Dermis microvascular lymphatic vessel endothelial cell (primary cell): ENCODE measurements at regions not wholly inside any gene's neighbourhood (a gene's known extent, or its start where the extent isn't known, plus 50 kb on each side); places are given as distances from the start of the nearest gene placed in this dataset.
"Not testable (repeated sequence)": the region's sequence is repeated elsewhere in the genome, so short reads cannot be mapped to it uniquely, and the experiment has no call there.

Source experiments
- DNase-seq, 2 donors: peaks; one replicate each; pipeline versions ENCODE4 v3.0.0 to v3.0.0-alpha.2; 2010; ENCODE audit warnings: low read depth in 2 of 2

GRCh38 chr9:73054091-73054490 lies 97.6 kb upstream of the ANXA1 start:
- no peak for DNase-seq

- no peak for DNase-seq
These were observed 98.1 kb upstream of the ANXA1 start for GRCh38 chr9:73053543-73053942.

- DNase-seq = no peak
These were observed 98.2 kb upstream of the ALDH1A1 start for GRCh38 chr9:73050887-73051550.

GRCh38 chr9:73050065-73050816 lies 97.4 kb upstream of the ALDH1A1 start:
- no peak for DNase-seq

GRCh38 chr9:73049280-73049679 lies 96.4 kb upstream of the ALDH1A1 start:
- DNase-seq = no peak

- no peak for DNase-seq
These were observed 93.9 kb upstream of the ALDH1A1 start for GRCh38 chr9:73046769-73047168.

- DNase-seq = not testable (repeated sequence)
These were observed 91.9 kb upstream of the ALDH1A1 start for GRCh38 chr9:73044776-73045175.

- DNase-seq = no peak
These were observed 89.3 kb upstream of the ALDH1A1 start for GRCh38 chr9:73042155-73042554.

GRCh38 chr9:73039271-73040263 lies 86.7 kb upstream of the ALDH1A1 start:
- DNase-seq = peak in 1 of 2 donors; percentile 19

- DNase-seq = no peak
These were observed 85.8 kb upstream of the ALDH1A1 start for GRCh38 chr9:73038613-73039012.

GRCh38 chr9:73038089-73038509 lies 85.2 kb upstream of the ALDH1A1 start:
- DNase-seq = no peak

- DNase-seq = no peak
These were observed 84.8 kb upstream of the ALDH1A1 start for GRCh38 chr9:73037613-73038012.

- DNase-seq = no peak
These were observed 82.1 kb upstream of the ALDH1A1 start for GRCh38 chr9:73034962-73035361.

- DNase-seq = no peak
These were observed 78.5 kb upstream of the ALDH1A1 start for GRCh38 chr9:73031350-73031749.

- DNase-seq = no peak
These were observed 77.6 kb upstream of the ALDH1A1 start for GRCh38 chr9:73030370-73031030.

- DNase-seq = no peak
These were observed 76.5 kb upstream of the ALDH1A1 start for GRCh38 chr9:73029346-73029745.

- no peak for DNase-seq
These were observed 73.5 kb upstream of the ALDH1A1 start for GRCh38 chr9:73026375-73026774.

- DNase-seq = no peak
These were observed 71.8 kb upstream of the ALDH1A1 start for GRCh38 chr9:73024601-73025034.

- DNase-seq = peak; percentile 75 to 78
These were observed 70.2 kb upstream of the ALDH1A1 start for GRCh38 chr9:73023025-73023541.

GRCh38 chr9:73022353-73022752 lies 69.5 kb upstream of the ALDH1A1 start:
- no peak for DNase-seq

GRCh38 chr9:73020877-73021276 lies 68.0 kb upstream of the ALDH1A1 start:
- DNase-seq = peak in 1 of 2 donors; percentile 41
